GM10248 (cell line): ENCODE measurements at regions not wholly inside any gene's neighbourhood (a gene's known extent, or its start where the extent isn't known, plus 50 kb on each side); places are given as distances from the start of the nearest gene placed in this dataset.

Experiments
- CTCF ChIA-PET: fragments of 300-600 bp; sonication (Branson Sonifier 250); formaldehyde crosslinking; extraction: SDS; loops from one replicate; lab custom pipeline; 2021; ENCODE audit warnings: antibody characterized with exemption; lab: Yijun Ruan, JAX
- POLR2A ChIA-PET: fragments of 350-650 bp; sonication (Branson Sonifier 250); formaldehyde crosslinking; extraction: SDS; loops from one replicate; lab custom pipeline; 2020; ENCODE audit warnings: antibody characterized with exemption; lab: Yijun Ruan, JAX
- DNase-seq: peaks from one replicate; pipeline ENCODE4 v3.0.0; 2012; ENCODE audit errors: extremely low spot score
- TF ChIP-seq, protein P1 (sequence below): IDR thresholded peaks from 2 replicates; pipeline ENCODE4 v1.5.1; 2012; ENCODE audit warnings: mild to moderate bottlenecking, low read depth; ENCODE audit errors: extremely low read depth, missing control alignments, control extremely low read depth

DNA sequence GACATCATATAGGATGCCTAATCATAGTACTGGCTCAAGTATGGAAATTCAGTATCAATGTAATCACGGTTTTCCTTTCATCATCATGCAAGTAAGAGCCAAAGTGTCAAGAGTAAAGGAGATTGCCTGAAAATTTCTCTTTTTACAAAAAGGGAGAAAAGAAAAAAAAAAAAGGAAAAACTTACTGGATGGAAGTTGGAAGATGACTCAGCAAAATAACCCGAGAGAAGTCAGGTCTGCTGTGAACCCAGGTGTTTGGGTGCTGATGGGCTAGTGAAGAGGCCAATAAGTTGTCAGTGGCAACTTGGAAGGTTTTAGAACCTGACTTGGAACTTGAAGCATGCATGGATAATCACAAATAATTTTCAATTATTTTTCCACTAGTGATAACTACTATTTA, 441.9 kb upstream of the SLC14A2 start:
- POLR2A ChIA-PET = no interaction called here
- CTCF ChIA-PET = interaction anchor here (1.1 kb wide), 1 partner anchor 10 kb away, joined by 3 read pairs; no protein-coding TSS in a partner anchor
- DNase-seq = no peak
- TF ChIP-seq, protein P1, sequence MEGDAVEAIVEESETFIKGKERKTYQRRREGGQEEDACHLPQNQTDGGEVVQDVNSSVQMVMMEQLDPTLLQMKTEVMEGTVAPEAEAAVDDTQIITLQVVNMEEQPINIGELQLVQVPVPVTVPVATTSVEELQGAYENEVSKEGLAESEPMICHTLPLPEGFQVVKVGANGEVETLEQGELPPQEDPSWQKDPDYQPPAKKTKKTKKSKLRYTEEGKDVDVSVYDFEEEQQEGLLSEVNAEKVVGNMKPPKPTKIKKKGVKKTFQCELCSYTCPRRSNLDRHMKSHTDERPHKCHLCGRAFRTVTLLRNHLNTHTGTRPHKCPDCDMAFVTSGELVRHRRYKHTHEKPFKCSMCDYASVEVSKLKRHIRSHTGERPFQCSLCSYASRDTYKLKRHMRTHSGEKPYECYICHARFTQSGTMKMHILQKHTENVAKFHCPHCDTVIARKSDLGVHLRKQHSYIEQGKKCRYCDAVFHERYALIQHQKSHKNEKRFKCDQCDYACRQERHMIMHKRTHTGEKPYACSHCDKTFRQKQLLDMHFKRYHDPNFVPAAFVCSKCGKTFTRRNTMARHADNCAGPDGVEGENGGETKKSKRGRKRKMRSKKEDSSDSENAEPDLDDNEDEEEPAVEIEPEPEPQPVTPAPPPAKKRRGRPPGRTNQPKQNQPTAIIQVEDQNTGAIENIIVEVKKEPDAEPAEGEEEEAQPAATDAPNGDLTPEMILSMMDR = no peak

DNA sequence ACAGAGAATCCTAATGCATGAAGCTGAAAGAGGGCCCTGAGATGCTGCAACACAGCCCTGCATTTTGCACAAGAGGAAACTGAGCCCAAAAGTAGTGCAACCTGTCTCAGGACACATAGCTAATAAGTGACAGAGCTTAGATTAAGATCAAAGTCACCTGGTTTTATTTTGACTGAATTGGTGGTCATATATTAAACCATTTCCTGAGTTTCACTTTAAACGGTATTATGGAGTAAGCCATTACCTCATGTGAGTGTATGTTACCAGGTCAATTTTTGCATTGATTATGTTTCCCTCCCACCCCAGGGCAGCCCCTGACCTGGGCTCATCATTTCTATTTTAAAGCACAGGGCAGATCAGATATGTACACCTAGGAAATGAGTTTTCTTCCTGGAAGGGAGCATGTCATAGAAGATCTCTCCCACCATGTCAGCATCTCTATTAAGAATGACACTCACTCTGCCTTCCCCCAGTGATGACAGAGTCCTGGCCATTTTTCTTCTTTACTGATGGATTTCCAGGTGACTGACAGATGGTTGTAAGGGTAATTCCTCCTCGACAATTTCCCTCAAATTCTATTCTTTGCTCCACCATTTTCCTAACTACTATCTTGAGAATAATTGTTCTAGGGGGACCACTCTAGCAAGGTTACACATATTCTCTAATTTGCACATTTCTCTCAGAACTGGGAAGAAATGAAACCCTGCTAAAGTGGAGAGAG, 441.3 kb upstream of the SLC14A2 start:
- POLR2A ChIA-PET = no interaction called here
- DNase-seq = no peak
- CTCF ChIA-PET = no interaction called here

DNA sequence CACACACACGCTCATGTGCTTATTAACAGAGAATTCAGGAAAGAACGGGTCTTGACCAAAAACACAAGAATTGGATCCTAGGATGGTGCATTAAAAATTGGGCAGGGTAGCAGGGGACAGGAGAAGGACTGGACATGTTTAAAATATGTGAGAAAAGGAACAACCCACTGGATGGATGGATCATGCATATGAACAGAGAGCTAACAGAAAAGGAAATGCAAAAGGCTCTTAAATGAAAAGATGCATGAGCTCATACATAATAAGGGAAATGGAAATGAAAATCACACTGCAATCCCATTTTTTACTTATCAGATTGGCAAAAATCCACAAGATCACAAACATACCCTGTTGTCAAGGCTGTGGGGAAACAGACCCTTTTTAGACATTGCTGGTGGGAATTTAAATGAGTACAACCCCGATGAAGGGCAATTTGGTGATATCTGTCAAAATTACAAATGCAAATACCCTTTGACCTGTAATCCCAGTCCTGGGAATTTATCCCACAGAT, 440.6 kb upstream of the SLC14A2 start:
- CTCF ChIA-PET = interaction anchor here (1.3 to 1.8 kb wide), 2 partner anchors 14 to 18 kb away, joined by 3 to 4 read pairs; no protein-coding TSS in a partner anchor
- POLR2A ChIA-PET = no interaction called here
- TF ChIP-seq, protein P1 = no peak

More for the DNA sequence above, 441.3 kb upstream of the SLC14A2 start:
- TF ChIP-seq, protein P1 = no peak

DNA sequence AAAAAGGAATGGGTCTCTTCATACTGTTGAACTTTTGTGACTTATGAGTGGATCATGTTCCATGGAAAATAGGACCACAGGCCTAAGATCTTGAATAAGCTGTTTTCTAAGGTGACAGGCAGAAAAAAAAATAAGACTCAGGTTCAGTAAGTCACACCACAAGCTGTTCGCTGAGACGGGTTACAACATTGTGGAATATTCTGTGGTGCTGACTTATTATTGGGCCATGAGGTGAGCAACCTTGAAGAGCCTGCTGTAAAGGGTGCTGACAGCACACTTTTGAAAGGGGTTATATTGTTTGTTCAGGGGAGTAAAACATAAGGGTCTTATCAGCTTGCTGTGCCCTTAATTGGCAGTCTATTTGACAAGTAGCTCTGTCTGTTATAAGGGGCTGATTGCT, 439.8 kb upstream of the SLC14A2 start:
- TF ChIP-seq, protein P1 = no peak
- ChIA-PET CTCF (interaction anchor here (1.3 to 1.8 kb wide), 2 partner anchors 15 to 19 kb away, joined by 3 to 4 read pairs; no protein-coding TSS in a partner anchor), POLR2A (no interaction called here)
- DNase-seq = no peak

More for the DNA sequence above, 440.6 kb upstream of the SLC14A2 start:
- DNase-seq = no peak

DNA sequence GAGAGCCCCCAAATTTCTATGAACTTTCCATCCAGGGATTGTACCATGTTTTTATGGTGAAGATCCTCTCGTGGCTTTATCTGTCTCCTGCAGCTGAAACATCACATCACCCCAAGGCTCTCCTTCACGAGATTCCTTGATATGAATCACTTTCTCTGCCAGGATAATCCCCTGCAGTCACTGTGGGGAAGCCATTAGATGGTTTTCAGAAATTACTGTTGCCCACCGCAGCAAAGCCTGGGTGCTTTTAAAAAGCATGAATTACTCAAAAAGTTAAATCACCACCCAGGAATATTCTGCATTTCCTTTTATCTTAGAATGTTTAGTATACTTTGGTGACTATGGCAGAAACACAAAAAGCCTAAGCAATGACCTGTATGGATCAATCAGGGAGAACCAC, 428.4 kb upstream of the SLC14A2 start:
- CTCF ChIA-PET = interaction anchor here (1.3 to 1.5 kb wide), 2 partner anchors 25 to 29 kb away, joined by 3 read pairs; no protein-coding TSS in a partner anchor
- TF ChIP-seq, protein P1 = no peak
- no peak for DNase-seq
- POLR2A ChIA-PET = no interaction called here

DNA sequence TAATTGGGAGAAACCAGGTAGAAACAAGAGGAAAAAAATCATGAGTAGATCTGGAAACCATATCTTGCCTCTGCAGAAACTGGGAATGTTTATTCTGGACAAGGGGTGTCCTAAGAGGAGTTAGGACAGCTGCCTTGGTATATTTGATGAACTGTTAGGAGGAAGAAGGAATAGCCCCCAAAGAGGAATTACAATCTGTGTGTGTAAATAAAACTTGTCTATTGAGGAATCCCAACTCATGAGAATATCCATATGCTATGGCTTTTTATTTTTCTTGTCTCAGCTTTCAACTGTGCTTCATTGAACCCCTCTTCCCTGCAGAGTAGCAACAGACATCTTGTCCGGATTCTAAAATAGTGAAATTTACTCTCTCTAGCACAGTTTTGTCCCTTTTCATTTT, 423.5 kb upstream of the SLC14A2 start:
- ChIA-PET CTCF (interaction anchor here (1.1 to 2.0 kb wide), 2 partner anchors 21 to 38 kb away, joined by 3 to 6 read pairs; no protein-coding TSS in a partner anchor), POLR2A (no interaction called here)
- TF ChIP-seq, protein P1 = no peak
- DNase-seq = no peak
